ENCODE measurements at regions not wholly inside any gene's neighbourhood (a gene's known extent, or its start where the extent isn't known, plus 50 kb on each side); places are given as distances from the start of the nearest gene placed in this dataset.
"Not testable (repeated sequence)": the region's sequence is repeated elsewhere in the genome, so short reads cannot be mapped to it uniquely, and the experiment has no call there.

- ATAC-seq (ENCODE audit: insufficient read depth, low FRiP score): no peak
Measured at GRCh38 chr10:61588770-61589211, 73.9 kb upstream of the CABCOCO1 start.

DNA sequence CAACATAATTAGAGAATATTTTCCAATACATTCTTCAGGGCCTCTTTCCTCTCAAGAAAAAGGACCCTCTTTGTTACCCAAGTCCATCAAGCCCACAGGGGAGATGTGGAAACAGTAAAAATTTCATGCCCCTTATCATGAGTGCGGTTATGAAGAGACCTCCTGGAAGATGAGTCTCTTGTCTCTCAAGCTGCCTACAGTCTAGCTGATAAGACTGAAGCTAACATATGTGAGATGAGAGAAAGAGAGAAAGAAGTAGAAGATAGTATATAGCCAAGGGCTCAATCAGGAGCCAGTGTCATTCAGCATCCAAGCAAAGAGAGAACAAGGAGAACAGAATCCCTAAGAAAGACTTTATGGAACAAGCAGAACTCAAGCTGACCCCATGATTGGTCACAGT, 75.9 kb upstream of the CABCOCO1 start:
- Histone ChIP-seq H3K4me1 (ENCODE audit: control insufficient read depth in 5 of 5, insufficient read depth in 5 of 5, low read length in 5 of 5) (peaks cover 0 to 2% (median 0%) of the 10 kb centered on the region in 5 donors), H3K9me3 (ENCODE audit: control insufficient read depth in 4 of 4, insufficient read depth in 3 of 4, low read length in 3 of 4) (no peaks in the 10 kb centered on the region), H3K4me3 (no peak overlapping the region), H3K9ac (ENCODE audit: insufficient read depth in 1 of 2, low read length in 2 of 2) (no peak overlapping the region), H3K27ac (ENCODE audit: low read depth in 1 of 2, low read length in 1 of 2) (no peak overlapping the region), H3K36me3 (ENCODE audit: control insufficient read depth in 4 of 4, insufficient read depth in 4 of 4, low read length in 4 of 4) (no peaks in the 10 kb centered on the region), H3K27me3 (ENCODE audit: control insufficient read depth in 3 of 3, insufficient read depth in 3 of 3, low read length in 2 of 3) (no peaks in the 10 kb centered on the region)
- no peak for DNase-seq
- ATAC-seq (ENCODE audit: insufficient read depth, low FRiP score): no peak
- WGBS, 2 donors: 97 to 100% methylated on average over 1 of the region's 1 CpG
- TF ChIP-seq, protein P1, sequence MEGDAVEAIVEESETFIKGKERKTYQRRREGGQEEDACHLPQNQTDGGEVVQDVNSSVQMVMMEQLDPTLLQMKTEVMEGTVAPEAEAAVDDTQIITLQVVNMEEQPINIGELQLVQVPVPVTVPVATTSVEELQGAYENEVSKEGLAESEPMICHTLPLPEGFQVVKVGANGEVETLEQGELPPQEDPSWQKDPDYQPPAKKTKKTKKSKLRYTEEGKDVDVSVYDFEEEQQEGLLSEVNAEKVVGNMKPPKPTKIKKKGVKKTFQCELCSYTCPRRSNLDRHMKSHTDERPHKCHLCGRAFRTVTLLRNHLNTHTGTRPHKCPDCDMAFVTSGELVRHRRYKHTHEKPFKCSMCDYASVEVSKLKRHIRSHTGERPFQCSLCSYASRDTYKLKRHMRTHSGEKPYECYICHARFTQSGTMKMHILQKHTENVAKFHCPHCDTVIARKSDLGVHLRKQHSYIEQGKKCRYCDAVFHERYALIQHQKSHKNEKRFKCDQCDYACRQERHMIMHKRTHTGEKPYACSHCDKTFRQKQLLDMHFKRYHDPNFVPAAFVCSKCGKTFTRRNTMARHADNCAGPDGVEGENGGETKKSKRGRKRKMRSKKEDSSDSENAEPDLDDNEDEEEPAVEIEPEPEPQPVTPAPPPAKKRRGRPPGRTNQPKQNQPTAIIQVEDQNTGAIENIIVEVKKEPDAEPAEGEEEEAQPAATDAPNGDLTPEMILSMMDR (IDR thresholded peaks at IDR 0.05; ENCODE audit: control extremely low read depth, extremely low read depth): no peak

More at GRCh38 chr10:61588770-61589211, 73.9 kb upstream of the CABCOCO1 start:
- H3K4me1 ChIP-seq (ENCODE audit: control insufficient read depth in 5 of 5, insufficient read depth in 5 of 5, low read length in 5 of 5): peaks cover 0 to 2% (median 0%) of the 10 kb centered on the region in 5 donors
- H3K27me3 ChIP-seq (ENCODE audit: control insufficient read depth in 3 of 3, insufficient read depth in 3 of 3, low read length in 2 of 3): no peaks in the 10 kb centered on the region
- no peak overlapping the region for H3K4me3 ChIP-seq
- no peaks in the 10 kb centered on the region for H3K36me3 ChIP-seq (ENCODE audit: control insufficient read depth in 4 of 4, insufficient read depth in 4 of 4, low read length in 4 of 4)
- H3K9me3 ChIP-seq (ENCODE audit: control insufficient read depth in 4 of 4, insufficient read depth in 3 of 4, low read length in 3 of 4): no peaks in the 10 kb centered on the region
- 64 to 81% methylated on average over 6 of the region's 6 CpGs for WGBS, 2 donors
- DNase-seq: no peak
- TF ChIP-seq, protein P1 (IDR thresholded peaks at IDR 0.05; ENCODE audit: control extremely low read depth, extremely low read depth): no peak
- H3K27ac ChIP-seq (ENCODE audit: low read depth in 1 of 2, low read length in 1 of 2): no peak overlapping the region
- no peak overlapping the region for H3K9ac ChIP-seq (ENCODE audit: insufficient read depth in 1 of 2, low read length in 2 of 2)

- Histone ChIP-seq H3K27ac (ENCODE audit: low read depth in 1 of 2, low read length in 1 of 2) (no peak overlapping the region), H3K9me3 (ENCODE audit: control insufficient read depth in 4 of 4, insufficient read depth in 3 of 4, low read length in 3 of 4) (no peaks in the 10 kb centered on the region), H3K4me1 (ENCODE audit: control insufficient read depth in 5 of 5, insufficient read depth in 5 of 5, low read length in 5 of 5) (no peaks in the 10 kb centered on the region), H3K9ac (ENCODE audit: insufficient read depth in 1 of 2, low read length in 2 of 2) (no peak overlapping the region), H3K36me3 (ENCODE audit: control insufficient read depth in 4 of 4, insufficient read depth in 4 of 4, low read length in 4 of 4) (no peaks in the 10 kb centered on the region), H3K4me3 (no peak overlapping the region), H3K27me3 (ENCODE audit: control insufficient read depth in 3 of 3, insufficient read depth in 3 of 3, low read length in 2 of 3) (no peaks in the 10 kb centered on the region)
- DNase-seq: no peak
- 93 to 95% methylated on average over 4 of the region's 4 CpGs for WGBS, 2 donors
- ATAC-seq (ENCODE audit: insufficient read depth, low FRiP score): no peak
- TF ChIP-seq, protein P1 (IDR thresholded peaks at IDR 0.05; ENCODE audit: control extremely low read depth, extremely low read depth): no peak
Measured at GRCh38 chr10:61580608-61581007, 82.1 kb upstream of the CABCOCO1 start.

- H3K9me3 ChIP-seq (ENCODE audit: control insufficient read depth in 4 of 4, insufficient read depth in 3 of 4, low read length in 3 of 4): peaks cover 0 to 13% (median 7%) of the 10 kb centered on the region in 4 donors
- ATAC-seq (ENCODE audit: insufficient read depth, low FRiP score); H3K36me3 ChIP-seq (ENCODE audit: control insufficient read depth in 4 of 4, insufficient read depth in 4 of 4, low read length in 4 of 4): not testable (repeated sequence)
Measured at GRCh38 chr10:61570204-61570603, 92.5 kb upstream of the CABCOCO1 start.

More at GRCh38 chr10:61570204-61570603, 92.5 kb upstream of the CABCOCO1 start:
- not testable (repeated sequence) for H3K27me3 ChIP-seq (ENCODE audit: control insufficient read depth in 3 of 3, insufficient read depth in 3 of 3, low read length in 2 of 3); DNase-seq; H3K27ac ChIP-seq (ENCODE audit: low read depth in 1 of 2, low read length in 1 of 2); H3K4me3 ChIP-seq; H3K9ac ChIP-seq (ENCODE audit: insufficient read depth in 1 of 2, low read length in 2 of 2); H3K4me1 ChIP-seq (ENCODE audit: control insufficient read depth in 5 of 5, insufficient read depth in 5 of 5, low read length in 5 of 5)
- WGBS, 2 donors: 68 to 91% methylated on average over 4 of the region's 4 CpGs

Measured in lung (tissue), 11 donors.